H9 (cell line): ENCODE measurements at regions not wholly inside any gene's neighbourhood (a gene's known extent, or its start where the extent isn't known, plus 50 kb on each side); places are given as distances from the start of the nearest gene placed in this dataset.

Experiments
- DNase-seq: peaks from one replicate; pipeline ENCODE4 v3.0.0-alpha.2; 2017
- H2AFZ ChIP-seq: one replicate; pipeline ENCODE4 v1.6.1; 2013; ENCODE audit warnings: mild to moderate bottlenecking, low read length, control low read depth, moderate library complexity
- H2AK5ac ChIP-seq: 2 replicates; pipeline ENCODE4 v1.6.1; 2013; ENCODE audit warnings: low read length, control low read depth, mixed read lengths; ENCODE audit not compliant: insufficient read length
- H2BK120ac ChIP-seq: one replicate; pipeline ENCODE4 v1.6.1; 2013; ENCODE audit warnings: low read depth, mild to moderate bottlenecking, low read length, control low read depth, inconsistent platforms; ENCODE audit not compliant: poor library complexity, severe bottlenecking
- H2BK12ac ChIP-seq: 2 replicates; pipeline ENCODE4 v1.6.1; 2013; ENCODE audit warnings: low read length, control low read depth, mixed read lengths, low read depth; ENCODE audit not compliant: insufficient read length
- H2BK15ac ChIP-seq: 2 replicates; pipeline ENCODE4 v1.6.1; 2013; ENCODE audit warnings: low read depth, low read length, control low read depth
- H2BK20ac ChIP-seq: one replicate; pipeline ENCODE4 v1.6.1; 2013; ENCODE audit warnings: low read depth, mild to moderate bottlenecking, low read length, control low read depth, inconsistent platforms; ENCODE audit not compliant: poor library complexity, severe bottlenecking
- H2BK5ac ChIP-seq: 2 replicates; pipeline ENCODE4 v1.6.1; 2013; ENCODE audit warnings: low read length, control low read depth, mixed read lengths; ENCODE audit not compliant: insufficient read length
- H3K14ac ChIP-seq: 2 replicates; pipeline ENCODE4 v1.6.1; 2013; ENCODE audit warnings: low read length, control low read depth; ENCODE audit not compliant: insufficient read depth
- H3K18ac ChIP-seq: 2 replicates; pipeline ENCODE4 v1.6.1; 2013; ENCODE audit warnings: low read depth, mild to moderate bottlenecking, mixed read lengths, low read length, control low read depth; ENCODE audit not compliant: insufficient read length
- H3K23ac ChIP-seq: 2 replicates; pipeline ENCODE4 v1.6.1; 2013; ENCODE audit warnings: low read length, control low read depth, mixed read lengths, low read depth; ENCODE audit not compliant: insufficient read length
- H3K23me2 ChIP-seq: 2 replicates; pipeline ENCODE4 v1.6.1; 2013; ENCODE audit warnings: low read depth, mild to moderate bottlenecking, mixed read lengths, low read length, control low read depth; ENCODE audit not compliant: insufficient read length, poor library complexity, severe bottlenecking
- H3K27ac ChIP-seq: 2 replicates; pipeline ENCODE4 v1.5.1; 2013; ENCODE audit warnings: low read length, control low read depth, mixed read lengths, low read depth; ENCODE audit not compliant: insufficient read length
- H3K27me3 ChIP-seq: 2 replicates; pipeline ENCODE4 v1.6.1; 2013; ENCODE audit warnings: low read length, control low read depth, inconsistent platforms; ENCODE audit not compliant: insufficient read depth
- H3K4ac ChIP-seq: 2 replicates; pipeline ENCODE4 v1.6.1; 2013; ENCODE audit warnings: low read depth, mild to moderate bottlenecking, control low read depth, inconsistent platforms, low read length, moderate library complexity
- H3K4me1 ChIP-seq: 2 replicates; pipeline ENCODE4 v1.6.1; 2013; ENCODE audit warnings: low read length, control low read depth, inconsistent platforms; ENCODE audit not compliant: insufficient read depth
- H3K4me2 ChIP-seq: 2 replicates; pipeline ENCODE4 v1.6.1; 2013; ENCODE audit warnings: low read length, control low read depth, mixed read lengths; ENCODE audit not compliant: insufficient read length, insufficient read depth
- H3K56ac ChIP-seq: 2 replicates; pipeline ENCODE4 v1.6.1; 2013; ENCODE audit warnings: low read depth, mild to moderate bottlenecking, mixed read lengths, low read length, control low read depth; ENCODE audit not compliant: insufficient read length
- H3K79me1 ChIP-seq: 2 replicates; pipeline ENCODE4 v1.6.1; 2013; ENCODE audit warnings: low read depth, mild to moderate bottlenecking, moderate library complexity, low read length, control low read depth, inconsistent platforms; ENCODE audit not compliant: insufficient read depth, poor library complexity, severe bottlenecking
- H3K79me2 ChIP-seq: 2 replicates; pipeline ENCODE4 v1.6.1; 2013; ENCODE audit warnings: low read length, control low read depth, inconsistent platforms; ENCODE audit not compliant: insufficient read depth
- H3K9ac ChIP-seq: 2 replicates; pipeline ENCODE4 v1.6.1; 2013; ENCODE audit warnings: low read length, control low read depth, mixed read lengths; ENCODE audit not compliant: insufficient read length; ENCODE audit errors: extremely low read depth
- H3K9me3 ChIP-seq: one replicate; pipeline ENCODE4 v1.6.1; 2013; ENCODE audit warnings: low read depth, low read length, inconsistent platforms; ENCODE audit not compliant: control insufficient read depth
- H3T11ph ChIP-seq: one replicate; pipeline ENCODE4 v1.6.1; 2013; ENCODE audit warnings: mild to moderate bottlenecking, low read length, control low read depth, inconsistent platforms
- H4K20me1 ChIP-seq: one replicate; pipeline ENCODE4 v1.6.1; 2013; ENCODE audit not compliant: control insufficient read depth, insufficient read length, insufficient read depth
- H4K5ac ChIP-seq: 2 replicates; pipeline ENCODE4 v1.6.1; 2013; ENCODE audit warnings: low read depth, mild to moderate bottlenecking, mixed read lengths, low read length, control low read depth; ENCODE audit not compliant: insufficient read length
- H4K8ac ChIP-seq: replicated peaks from 2 replicates; pipeline ENCODE4 v1.6.1; 2013; ENCODE audit warnings: low read length, control low read depth, mixed read lengths, low read depth; ENCODE audit not compliant: insufficient read length
- H4K91ac ChIP-seq: 2 replicates; pipeline ENCODE4 v1.6.1; 2013; ENCODE audit warnings: low read depth, mild to moderate bottlenecking, moderate library complexity, mixed read lengths, low read length, control low read depth; ENCODE audit not compliant: insufficient read length
- H3K27ac Mint-ChIP-seq, 3 experiments: 2 replicates in 2 of 3; 3 replicates in 1 of 3; pipeline ENCODE4 v1.8.0; 2020 to 2021; ENCODE audit warnings: mixed read lengths in 3 of 3, mild to moderate bottlenecking in 1 of 3, moderate library complexity in 1 of 3
- H3K27me3 Mint-ChIP-seq: 2 replicates; pipeline ENCODE4 v1.8.0; 2021; ENCODE audit warnings: low read depth, mild to moderate bottlenecking, moderate library complexity, mixed read lengths
- H3K36me3 Mint-ChIP-seq, 3 experiments: 2 replicates in 2 of 3; 3 replicates in 1 of 3; pipeline ENCODE4 v1.8.0; 2020 to 2021; ENCODE audit warnings: low read depth in 3 of 3, mixed read lengths in 3 of 3; ENCODE audit not compliant: insufficient read depth in 1 of 3
- H3K4me1 Mint-ChIP-seq, 2 experiments: 2 replicates each; pipeline ENCODE4 v1.8.0; 2020; ENCODE audit warnings: mixed read lengths in 2 of 2
- H3K4me3 Mint-ChIP-seq, 2 experiments: 2 replicates in 1 of 2; 3 replicates in 1 of 2; pipeline ENCODE4 v1.8.0; 2020 to 2021; ENCODE audit warnings: mild to moderate bottlenecking in 2 of 2, mixed read lengths in 2 of 2, moderate library complexity in 1 of 2
- H3K9me3 Mint-ChIP-seq, 2 experiments: 2 replicates in 1 of 2; 3 replicates in 1 of 2; pipeline ENCODE4 v1.8.0; 2020; ENCODE audit warnings: mild to moderate bottlenecking in 2 of 2, mixed read lengths in 2 of 2, moderate library complexity in 1 of 2
- WGBS: extraction: QIAGEN DNeasy Blood & Tissue Kit; methylation state at CpG from one replicate; pipeline ENCODE4 v1.1.7; 2013; ENCODE audit warnings: missing lambda C conversion rate, low lambda C conversion rate, mixed read lengths; ENCODE audit not compliant: insufficient read length; ENCODE audit errors: extremely low coverage; 5-methylcytosine and 5-hydroxymethylcytosine counted together
- TF ChIP-seq, protein P1 (sequence below): fragments of 200-600 bp; sonication (generic); conservative IDR thresholded peaks from 3 replicates; pipeline ENCODE4 v1.8.0; 2021; ENCODE audit warnings: antibody characterized with exemption, mild to moderate bottlenecking

DNA sequence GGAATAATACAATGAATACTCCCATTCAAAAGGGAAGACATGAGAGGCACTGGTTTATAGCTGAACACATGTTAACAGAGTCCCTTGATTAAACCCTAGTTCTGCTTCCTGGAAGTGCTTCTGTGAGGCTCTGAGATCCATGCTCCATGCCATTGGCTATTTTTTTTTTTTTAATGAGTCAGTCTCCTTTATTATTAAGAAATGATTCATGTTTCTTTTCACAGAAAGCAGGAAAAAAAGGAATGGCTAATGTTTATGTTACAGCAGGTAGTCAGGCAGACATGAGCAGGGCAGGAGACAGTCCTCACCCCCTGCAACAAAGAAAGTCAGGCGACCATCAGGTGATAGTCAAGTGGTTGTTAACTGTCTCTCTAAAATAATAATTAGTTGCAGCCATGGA is 598.7 kb downstream of the EPHA5 start:
- no peak overlapping the region for H3K4me3 Mint-ChIP-seq

More for the DNA sequence above, 598.7 kb downstream of the EPHA5 start:
- H4K8ac ChIP-seq: no peak overlapping the region
- H3K56ac ChIP-seq: no peak overlapping the region
- H4K20me1 ChIP-seq: no peaks in the 10 kb centered on the region
- Mint-ChIP-seq H3K27ac (no peak overlapping the region), H3K36me3 (peaks cover 0 to 18% (median 9%) of the 10 kb centered on the region in 3 experiments; a peak in 6 of 7 replicates), H3K4me1 (no peaks in the 10 kb centered on the region), H3K9me3 (peaks cover 12 to 16% of the 10 kb centered on the region in 2 experiments), H3K27me3 (no peaks in the 10 kb centered on the region)
- no peak for DNase-seq
- H2BK5ac ChIP-seq: no peak overlapping the region
- H3T11ph ChIP-seq: no peak overlapping the region
- no peak overlapping the region for H3K4ac ChIP-seq
- H4K91ac ChIP-seq: no peak overlapping the region
- H3K27me3 ChIP-seq: no peaks in the 10 kb centered on the region
- no peak overlapping the region for H3K23ac ChIP-seq
- no peak overlapping the region for H3K9ac ChIP-seq
- no peak overlapping the region for H3K27ac ChIP-seq
- no peak overlapping the region for H3K18ac ChIP-seq
- H2BK12ac ChIP-seq: no peak overlapping the region
- H2BK120ac ChIP-seq: no peak overlapping the region
- TF ChIP-seq, protein P1, sequence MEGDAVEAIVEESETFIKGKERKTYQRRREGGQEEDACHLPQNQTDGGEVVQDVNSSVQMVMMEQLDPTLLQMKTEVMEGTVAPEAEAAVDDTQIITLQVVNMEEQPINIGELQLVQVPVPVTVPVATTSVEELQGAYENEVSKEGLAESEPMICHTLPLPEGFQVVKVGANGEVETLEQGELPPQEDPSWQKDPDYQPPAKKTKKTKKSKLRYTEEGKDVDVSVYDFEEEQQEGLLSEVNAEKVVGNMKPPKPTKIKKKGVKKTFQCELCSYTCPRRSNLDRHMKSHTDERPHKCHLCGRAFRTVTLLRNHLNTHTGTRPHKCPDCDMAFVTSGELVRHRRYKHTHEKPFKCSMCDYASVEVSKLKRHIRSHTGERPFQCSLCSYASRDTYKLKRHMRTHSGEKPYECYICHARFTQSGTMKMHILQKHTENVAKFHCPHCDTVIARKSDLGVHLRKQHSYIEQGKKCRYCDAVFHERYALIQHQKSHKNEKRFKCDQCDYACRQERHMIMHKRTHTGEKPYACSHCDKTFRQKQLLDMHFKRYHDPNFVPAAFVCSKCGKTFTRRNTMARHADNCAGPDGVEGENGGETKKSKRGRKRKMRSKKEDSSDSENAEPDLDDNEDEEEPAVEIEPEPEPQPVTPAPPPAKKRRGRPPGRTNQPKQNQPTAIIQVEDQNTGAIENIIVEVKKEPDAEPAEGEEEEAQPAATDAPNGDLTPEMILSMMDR: no peak
- no peaks in the 10 kb centered on the region for H3K23me2 ChIP-seq
- no CpG with 5 or more reads among the region's 1 CpG for WGBS
- no peak overlapping the region for H2AFZ ChIP-seq
- H3K14ac ChIP-seq: no peak overlapping the region
- H3K79me1 ChIP-seq: no peaks in the 10 kb centered on the region
- no peak overlapping the region for H2BK15ac ChIP-seq
- H3K79me2 ChIP-seq: no peaks in the 10 kb centered on the region
- H3K9me3 ChIP-seq: no peaks in the 10 kb centered on the region
- no peak overlapping the region for H2AK5ac ChIP-seq
- no peak overlapping the region for H3K4me2 ChIP-seq
- no peak overlapping the region for H2BK20ac ChIP-seq
- H3K4me1 ChIP-seq: no peaks in the 10 kb centered on the region
- H4K5ac ChIP-seq: no peak overlapping the region
